HG03378 (cell line): ENCODE measurements at regions not wholly inside any gene's neighbourhood (a gene's known extent, or its start where the extent isn't known, plus 50 kb on each side); places are given as distances from the start of the nearest gene placed in this dataset.
"Not testable (repeated sequence)": the region's sequence is repeated elsewhere in the genome, so short reads cannot be mapped to it uniquely, and the experiment has no call there.

Experiments used
- ATAC-seq: cut with Tn5 transposase; IDR thresholded peaks from one replicate; pipeline ENCODE4 v1.9.1; 2021; ENCODE audit warnings: mild to moderate bottlenecking, moderate library complexity; ENCODE audit not compliant: unreplicated experiment

DNA sequence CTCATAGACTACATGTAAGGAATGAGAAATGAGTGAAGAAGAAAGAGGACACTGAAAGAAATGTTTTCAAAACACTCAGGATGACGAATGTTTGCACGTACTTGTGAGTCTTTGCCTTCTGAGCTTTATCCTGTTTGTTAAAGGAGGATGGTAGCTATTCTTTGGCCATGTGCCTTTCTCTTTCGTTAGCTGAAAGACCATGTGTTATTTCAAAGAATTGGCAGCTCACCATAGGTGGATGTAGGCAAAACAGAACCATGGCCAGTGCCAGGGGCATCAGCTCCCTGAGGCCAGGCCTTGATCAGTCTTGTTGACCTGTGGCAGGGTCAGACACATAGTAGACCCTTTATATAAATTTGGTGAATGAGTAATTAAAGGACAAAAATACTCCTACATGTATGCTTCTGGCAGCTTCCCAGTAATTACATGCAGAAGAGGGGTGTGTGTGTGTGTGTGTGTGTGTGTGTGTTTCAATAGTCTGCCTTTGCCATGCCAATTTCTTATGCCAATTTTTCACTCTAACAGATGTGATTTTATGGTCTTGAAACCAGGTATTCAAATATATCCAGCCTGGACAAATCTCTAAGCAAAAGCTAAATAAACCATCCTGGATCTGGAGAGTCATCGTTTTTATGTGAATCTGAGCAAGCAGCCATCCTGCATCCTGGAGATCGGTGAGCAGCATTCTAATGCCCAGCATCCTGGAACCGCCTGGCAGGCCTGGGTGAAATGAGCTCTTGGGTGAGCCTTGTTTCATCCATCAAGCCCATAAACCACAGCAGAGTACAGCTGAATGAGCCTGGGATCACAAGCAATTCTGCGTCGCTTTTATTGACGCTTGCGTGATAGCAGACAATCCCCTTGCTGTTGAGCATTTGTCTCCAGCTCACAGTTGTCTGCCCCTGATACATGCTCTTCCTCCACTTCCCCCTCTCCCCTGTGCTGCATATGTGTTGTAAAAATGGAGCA lies 475.4 kb downstream of the MED10 start:
- ATAC-seq, result no peak

DNA sequence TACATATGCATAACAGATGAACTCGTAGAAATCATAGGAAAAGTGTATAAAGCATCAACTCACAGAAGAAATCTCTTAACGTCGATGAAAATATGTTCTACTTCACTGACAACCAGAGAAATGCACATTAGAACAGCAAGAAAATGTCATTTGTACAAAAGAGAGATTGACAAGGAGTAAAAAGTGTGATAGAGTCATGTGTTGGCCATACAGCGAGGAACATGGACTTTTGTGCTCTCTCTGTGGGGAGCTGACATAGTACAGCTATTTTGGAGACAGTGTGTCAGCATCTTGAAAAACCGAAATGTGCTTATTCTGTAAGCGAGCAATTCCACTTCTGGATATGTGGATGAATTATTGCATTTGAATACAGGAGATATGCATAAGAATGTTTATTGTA lies 477.9 kb downstream of the ICE1 start:
- ATAC-seq, result no peak

DNA sequence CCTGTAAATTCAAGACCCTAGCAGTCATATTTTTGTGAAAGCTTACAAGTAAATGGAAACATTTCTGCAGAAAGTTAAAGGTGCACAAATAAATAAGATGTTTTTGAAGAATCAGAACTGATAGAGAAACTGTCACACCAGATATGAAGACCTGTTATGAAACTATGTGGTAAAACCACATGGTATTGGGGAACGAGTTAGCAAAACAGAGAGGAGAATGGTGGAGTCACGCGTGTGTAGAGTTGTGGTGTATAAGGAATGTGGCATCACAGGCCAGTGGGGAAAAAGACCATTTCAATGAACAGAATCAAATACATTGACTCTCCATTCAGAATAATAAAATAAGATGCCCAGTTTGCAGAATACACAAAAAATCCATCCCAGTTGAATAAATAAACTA lies 477.2 kb downstream of the ICE1 start:
- ATAC-seq, result no peak

DNA sequence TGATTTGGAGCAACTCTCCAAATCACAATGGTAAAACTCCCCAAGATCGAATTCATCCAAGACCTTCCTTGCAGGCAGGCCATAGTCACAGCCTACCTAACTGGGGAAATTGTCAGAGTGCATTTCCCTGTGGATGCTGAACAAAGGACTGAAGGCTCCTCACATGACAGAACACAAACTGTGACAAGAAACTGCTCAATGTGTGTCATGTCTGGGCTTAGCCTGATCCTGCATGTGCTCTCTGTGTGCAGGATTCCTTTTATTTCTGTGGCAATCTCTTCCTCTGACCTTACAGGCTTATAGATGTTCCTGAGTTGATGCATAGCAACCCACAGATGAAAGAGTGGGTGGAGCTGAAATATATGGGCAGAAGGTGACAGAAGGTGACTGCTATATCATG lies 465.8 kb downstream of the ICE1 start:
- ATAC-seq, result no peak

DNA sequence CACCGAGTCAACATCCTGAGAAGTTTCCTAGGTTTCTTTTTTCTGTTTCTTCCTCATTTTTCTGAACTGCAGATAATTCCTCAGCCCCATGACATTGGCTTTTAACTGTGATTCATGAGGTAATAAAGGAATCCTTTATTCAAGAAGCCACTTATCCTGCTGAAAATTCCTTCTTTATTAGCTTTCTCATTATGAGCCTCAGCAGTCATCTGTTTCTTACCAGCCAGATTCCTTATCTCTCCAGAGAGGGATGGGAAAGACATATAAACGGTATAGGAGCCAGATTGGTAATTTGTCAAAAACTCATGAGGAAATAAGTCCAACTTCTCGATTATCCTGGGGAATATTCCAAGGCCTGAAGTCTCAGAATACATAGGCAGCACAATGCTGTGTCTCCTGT lies 465.4 kb downstream of the ICE1 start:
- no peak for ATAC-seq

DNA sequence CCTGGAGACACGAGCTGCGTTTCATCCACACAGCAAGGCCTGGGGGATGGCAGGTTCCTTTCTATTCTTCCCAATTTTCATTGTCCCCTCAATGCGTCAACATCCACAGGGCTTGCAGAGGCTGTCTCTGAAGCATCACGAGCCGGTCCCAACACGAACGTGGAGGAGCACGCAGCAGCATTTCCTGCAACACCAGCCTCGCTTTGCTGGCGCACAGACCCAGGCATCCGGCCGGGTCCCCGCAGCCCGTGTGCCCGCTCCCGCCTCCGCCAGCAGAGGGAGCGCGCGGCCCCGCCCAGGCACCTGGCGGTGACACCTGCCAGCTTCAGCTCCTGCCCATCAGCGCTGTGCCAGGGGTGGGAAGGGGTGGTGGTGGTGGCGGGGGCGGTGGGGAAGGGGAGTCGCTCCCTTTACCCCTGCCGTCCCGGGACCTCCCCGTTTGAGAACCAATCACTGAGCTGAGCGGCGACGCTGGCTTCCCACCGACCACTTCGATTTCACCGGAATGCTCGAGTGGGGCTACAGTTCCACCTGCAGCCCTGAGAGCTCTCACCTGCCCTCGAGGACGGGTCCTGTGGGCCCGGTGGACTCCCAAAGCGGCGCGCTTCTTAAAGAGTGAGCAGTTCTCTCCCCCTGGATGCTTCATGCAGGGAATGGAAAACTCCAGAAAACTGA lies 464.5 kb downstream of the ICE1 start:
- no peak for ATAC-seq

DNA sequence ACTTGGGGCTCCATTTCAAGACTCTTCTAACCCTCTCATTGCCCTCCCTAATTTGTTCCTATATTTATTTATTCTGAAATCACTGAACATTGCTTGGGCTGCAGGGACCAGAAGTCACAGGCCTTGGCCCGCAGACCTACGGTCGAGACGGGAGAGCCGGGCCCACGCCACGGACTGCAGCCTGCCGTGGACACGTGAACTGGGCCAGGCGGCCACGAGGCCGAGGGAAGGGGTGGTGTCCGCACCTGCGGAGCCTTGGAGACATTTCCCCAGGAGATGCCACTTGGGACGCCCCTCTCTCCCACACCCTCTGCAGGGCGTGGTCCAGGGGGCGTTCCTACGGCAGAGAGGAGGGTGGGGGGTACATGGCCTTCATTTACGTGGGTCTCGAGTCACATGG lies 463.9 kb downstream of the ICE1 start:
- ATAC-seq, result no peak

DNA sequence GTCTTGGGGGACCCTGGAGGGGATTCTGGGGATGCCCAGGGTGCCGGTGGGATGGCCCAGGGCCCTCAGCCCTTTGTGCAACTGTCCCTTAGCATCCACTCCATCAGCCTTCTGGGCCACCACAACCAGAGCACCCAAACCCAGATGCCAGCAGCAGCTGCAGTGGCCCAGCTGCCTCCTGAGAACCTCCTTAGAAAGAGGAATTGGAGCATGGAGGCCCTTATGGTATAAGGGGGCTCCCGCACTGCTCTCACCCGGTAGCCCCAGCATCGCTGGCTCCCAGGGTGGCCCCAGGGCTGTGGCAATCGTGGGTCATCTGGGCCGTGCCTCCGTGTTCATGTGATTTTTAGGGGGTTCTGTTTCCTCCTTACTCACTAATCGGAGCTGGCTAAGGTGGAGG lies 463.3 kb downstream of the ICE1 start:
- no peak for ATAC-seq

DNA sequence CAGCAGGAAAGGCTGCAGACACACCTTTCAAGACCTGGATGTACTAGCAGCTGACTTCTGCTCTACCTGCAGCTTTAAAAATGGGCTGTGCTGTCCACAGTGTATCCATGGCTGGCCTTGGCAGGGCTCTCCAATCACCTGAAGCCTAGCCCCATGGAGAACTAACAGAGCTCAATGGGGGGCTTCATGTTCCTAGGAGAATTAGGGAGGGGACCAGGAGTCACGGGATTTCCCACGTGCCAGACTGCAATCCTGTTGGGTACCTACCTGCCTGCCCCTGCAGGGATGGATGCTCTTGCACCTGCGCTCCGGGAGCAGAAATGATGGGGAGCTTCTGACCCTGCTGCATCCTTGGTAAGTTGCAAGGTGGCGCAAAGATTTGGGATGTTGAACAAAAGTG lies 462.1 kb downstream of the ICE1 start:
- no peak for ATAC-seq

DNA sequence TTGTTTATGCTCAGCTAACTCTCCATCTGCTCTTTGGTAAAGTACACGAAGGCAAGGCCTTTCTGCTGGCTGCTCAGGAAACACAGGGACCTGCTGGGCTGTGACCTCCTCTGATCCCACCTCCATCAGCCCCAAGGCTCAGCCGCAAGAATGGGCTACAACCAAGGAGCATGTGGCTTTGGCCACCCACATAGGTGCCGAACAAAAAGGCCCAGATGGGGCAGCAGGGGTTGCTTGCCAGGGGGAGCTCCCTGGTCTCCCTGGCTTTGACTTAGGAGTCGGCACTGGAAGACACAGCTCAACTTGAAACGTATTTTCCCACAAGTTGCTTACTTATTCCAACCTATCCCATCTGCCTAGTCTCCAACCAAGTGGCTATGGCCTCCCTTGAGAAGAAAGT lies 461.1 kb downstream of the ICE1 start:
- no peak for ATAC-seq

DNA sequence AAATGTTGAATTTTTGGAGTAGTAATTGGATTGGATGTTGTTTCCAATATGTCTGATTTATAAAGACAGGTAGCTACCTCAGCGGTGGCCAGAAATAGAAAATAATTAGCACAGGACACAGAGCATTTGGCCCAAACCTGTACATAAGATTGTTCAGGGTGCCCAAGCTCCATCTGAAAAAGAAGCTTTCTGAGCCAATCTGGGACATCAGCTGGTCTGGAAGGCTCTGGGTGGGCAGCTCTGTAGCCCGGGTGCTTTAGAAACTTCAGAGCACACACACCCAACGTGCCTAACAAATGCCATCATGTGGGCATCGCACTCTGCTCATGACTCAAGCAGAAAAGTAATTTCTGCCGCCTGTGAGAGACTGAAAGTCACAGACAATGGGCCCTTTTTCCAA lies 460.7 kb downstream of the ICE1 start:
- ATAC-seq, result no peak

DNA sequence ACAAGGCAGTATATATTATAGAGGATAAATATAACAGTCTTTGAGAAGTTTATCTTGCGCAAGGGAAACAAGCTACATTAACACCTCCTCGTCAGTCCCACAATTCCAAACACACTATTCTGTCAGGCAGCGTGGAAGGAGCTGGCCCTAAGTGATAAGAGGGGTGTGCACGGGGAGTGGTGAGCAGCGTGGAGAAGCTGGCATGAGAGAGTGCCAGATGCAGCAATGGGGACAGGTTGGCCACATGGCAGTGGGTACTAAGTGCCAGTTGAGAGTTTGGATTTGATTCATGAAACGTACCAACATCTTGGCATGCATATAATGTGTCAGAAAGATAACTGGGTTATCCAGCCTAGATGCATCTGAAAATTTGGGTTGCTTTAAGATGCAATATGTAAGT lies 460.2 kb downstream of the ICE1 start:
- no peak for ATAC-seq

DNA sequence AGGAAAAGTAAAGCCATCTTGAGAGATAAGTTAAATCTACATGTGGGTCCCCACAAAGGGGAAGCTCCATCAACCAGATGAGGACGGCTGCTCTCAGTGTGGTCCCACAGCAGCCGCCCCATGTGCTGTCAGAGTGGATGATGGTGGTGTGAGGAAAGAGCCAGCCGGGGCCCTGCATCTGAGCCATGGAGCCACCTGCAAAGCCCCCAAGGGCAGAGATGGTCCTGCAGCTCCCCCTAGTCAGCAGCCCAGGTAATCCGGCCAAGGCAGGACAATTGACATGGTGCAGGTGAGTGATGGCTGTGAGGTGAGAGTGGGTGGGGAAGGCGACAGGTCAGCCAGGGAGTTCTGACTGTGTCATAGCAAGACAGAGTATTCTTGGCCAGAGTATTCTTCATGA lies 458.8 kb downstream of the ICE1 start:
- ATAC-seq, result no peak

DNA sequence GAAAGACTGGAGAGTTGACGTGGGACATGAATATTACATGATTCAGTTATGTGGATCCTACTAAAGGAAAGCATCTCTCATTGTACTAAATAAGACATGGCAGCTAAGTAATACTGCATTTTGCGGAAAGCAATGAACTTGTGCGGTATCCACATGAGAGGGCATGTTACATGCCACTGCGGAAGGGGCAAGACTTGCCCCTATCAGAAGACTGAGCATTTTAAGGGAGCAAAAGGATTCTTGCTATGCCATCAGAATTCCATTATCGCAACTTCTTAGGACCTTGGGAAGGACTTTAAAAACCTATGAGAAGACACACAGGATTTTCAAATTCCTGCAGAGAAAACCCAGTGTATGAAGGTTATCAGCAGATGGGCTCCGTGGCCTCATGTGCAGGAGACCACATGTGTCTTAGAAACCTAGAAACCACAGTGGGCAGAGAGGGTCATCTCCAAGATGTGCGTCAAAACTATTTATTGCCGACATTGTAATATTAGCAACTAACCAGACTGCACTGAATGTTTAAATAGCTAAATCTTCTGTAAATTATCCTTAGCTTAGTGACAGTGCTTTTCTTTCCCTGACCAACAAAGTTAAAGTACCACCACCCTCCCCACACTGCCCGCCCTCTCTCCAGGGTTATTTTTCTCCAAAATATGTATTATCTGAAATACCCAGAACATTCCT lies 457.7 kb downstream of the ICE1 start:
- no peak for ATAC-seq

DNA sequence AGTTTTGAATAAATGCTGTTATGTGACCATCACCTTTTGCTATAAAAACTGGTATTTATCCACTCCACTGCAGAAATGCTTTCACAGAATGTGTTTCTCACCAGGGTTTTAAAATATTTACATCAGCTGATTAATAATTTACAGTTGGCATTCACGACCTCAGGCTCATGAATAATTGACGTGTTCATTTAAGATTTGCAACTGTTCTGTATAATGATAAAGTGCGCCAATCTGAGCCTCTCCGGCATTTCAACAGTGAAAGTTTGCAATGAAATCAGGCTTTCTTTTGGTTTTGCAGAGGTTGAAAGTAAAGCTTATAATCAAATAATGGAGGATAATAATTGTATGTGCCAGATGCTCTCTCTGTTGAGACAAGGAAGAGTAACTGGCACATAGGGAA lies 434.9 kb downstream of the ICE1 start:
- ATAC-seq, result no peak

DNA sequence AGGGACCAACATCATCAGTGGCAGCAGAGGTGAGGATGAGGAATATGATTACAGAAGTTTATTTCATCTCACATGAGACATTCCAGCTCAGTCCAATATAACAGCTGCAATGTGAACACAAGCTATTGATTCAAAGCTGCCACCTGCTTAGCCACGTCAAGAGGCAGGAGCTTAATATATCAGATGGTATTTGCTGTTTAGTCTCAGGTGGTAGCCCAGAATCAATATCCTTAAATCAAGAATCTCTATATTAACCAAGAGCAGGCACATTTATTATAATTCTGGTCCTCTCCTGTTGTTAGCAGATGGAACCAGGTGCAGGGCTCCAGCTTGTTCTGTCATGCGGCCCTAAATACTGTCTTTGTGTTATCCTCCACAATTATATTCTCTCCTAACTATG lies 431.6 kb downstream of the ICE1 start:
- no peak for ATAC-seq

DNA sequence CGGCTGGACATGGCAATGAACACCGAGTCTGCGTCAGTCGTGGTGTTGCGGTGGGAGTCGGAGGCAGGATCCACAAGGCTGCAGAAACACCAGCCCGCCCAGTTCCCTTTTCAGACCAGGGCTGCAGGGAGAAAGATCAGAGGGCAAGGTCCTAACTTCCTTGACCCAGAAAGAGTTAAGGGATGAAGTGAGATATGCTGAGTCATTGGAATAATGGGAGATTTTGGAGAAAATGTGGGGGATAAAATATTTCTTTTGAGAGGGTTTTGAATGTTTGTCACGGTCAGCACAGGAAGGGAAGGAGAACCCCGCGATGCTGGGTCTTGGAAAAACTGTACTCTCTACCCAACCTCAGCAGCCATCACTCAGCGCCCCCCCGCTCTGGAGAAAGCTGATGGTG lies 416.0 kb downstream of the ICE1 start:
- ATAC-seq, result no peak

DNA sequence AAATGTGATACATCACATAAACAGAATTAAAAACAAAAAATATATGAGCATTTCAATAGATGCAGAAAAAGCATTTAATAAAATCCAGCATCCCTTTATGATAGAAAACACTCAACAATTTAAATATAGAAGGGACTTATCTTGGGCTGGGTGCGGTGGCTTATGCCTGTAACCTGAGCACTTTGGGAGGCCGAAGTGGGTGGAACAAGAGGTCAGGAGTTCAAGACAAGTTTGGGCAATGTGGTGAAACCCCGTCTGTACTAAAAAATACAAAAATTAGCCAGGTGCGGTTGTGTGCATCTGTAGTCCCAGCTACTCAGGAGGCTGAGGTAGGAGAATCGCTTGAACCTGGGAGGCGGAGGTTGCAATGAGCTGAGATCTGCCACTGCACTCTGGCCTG lies 409.1 kb downstream of the ICE1 start:
- ATAC-seq, result not testable (repeated sequence)

DNA sequence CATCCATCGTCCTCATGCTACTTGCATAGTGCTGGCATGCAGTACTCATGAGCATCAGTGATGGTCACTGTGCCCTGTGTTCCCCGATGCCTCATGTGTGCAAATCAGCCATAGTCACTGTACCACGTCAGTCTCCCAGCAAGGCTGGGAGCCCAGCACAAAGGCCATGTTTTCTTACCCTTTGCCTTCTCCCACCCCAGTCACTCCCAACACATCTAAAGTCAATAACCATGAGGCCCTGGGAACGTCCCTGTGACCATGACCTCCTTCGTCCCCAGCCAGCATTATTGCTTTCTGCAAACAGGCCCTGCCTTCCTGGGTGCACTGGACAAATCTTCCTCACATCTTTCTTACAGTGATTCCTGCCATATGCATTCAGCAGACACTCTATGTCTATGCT lies 406.1 kb downstream of the ICE1 start:
- ATAC-seq, result no peak

DNA sequence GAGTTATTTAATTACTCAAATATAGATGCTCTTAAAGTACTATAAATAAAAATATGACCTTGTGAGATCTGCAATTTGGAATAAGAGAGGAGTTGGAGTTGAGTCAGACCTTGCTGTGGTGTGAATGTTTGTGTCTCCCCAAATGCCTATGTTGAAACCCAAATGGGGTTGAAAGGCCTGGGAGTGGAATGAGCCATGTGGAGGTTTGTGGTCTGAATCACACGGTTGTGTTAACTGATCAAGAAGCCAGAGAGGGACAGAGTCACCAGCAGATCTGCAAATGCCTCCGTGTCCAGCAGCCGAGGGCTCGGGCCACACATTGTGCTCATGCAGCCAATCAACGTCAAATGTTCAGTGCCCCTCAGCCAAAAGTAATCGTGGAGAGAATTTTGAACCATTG lies 404.4 kb downstream of the ICE1 start:
- no peak for ATAC-seq

DNA sequence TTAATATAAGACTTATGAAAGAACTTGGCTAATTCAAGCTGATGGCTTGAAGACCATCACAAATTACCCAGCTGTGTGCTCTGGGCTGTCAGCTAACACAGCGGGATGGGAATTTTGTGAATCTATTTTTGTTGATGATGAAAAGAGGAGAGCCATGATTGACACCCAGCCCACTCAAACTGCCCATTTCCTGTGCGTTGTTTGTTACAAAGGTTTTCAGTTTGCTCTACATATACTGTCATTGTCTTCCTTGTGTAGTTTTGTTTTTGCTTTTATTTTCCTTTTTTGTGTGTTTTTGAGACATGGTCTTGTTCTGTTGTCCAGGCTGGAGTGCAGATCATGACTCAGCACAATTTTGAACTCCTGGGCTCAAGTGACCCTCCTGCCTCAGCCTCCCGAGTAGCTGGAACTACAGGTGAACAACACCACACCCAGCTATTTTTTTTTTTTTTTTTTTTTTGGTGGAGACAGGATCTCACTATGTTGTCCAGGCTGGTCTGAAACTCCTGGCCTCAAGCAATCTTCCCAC lies 400.3 kb downstream of the ICE1 start:
- ATAC-seq, result no peak

DNA sequence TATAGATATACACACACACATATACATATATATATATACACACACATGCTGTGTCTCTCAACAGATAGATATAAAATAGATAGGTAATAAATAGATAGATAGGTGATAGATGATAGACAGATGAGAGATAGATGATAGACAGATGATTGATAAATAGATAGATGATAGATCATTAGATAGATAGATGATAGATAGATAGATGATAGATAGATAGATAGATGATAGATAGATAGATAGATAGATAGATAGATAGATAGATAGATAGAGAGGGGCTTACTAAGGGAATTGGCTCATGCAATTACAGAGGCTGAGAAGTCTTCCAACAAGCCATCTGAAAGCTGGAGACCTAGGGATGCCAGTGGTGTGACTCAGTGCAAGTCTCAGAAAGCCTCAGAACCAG lies 394.5 kb downstream of the ICE1 start:
- ATAC-seq, result no peak
